ENCODE measurements at regions not wholly inside any gene's neighbourhood (a gene's known extent, or its start where the extent isn't known, plus 50 kb on each side); places are given as distances from the start of the nearest gene placed in this dataset.

GRCh38 chr15:47437491-47437890, 279.8 kb upstream of the SEMA6D start:
- DNase-seq: no peak

GRCh38 chr15:47439146-47440111, 277.9 kb upstream of the SEMA6D start:
- no peak for DNase-seq

- DNase-seq: no peak
Observed at GRCh38 chr15:47442371-47442770, 274.9 kb upstream of the SEMA6D start.

- DNase-seq: no peak
Observed at GRCh38 chr15:47443839-47444238, 273.5 kb upstream of the SEMA6D start.

- no peak for DNase-seq
Observed at GRCh38 chr15:47445723-47446392, 271.4 kb upstream of the SEMA6D start.

GRCh38 chr15:47460795-47461573, 256.3 kb upstream of the SEMA6D start:
- DNase-seq: no peak

GRCh38 chr15:47461652-47462141, 255.6 kb upstream of the SEMA6D start:
- no peak for DNase-seq

- peak; percentile 35 for DNase-seq
Observed at GRCh38 chr15:47466357-47466756, 250.9 kb upstream of the SEMA6D start.

- no peak for DNase-seq
Observed at GRCh38 chr15:47470983-47471382, 246.3 kb upstream of the SEMA6D start.

GRCh38 chr15:47473106-47473725, 244.1 kb upstream of the SEMA6D start:
- DNase-seq: no peak

GRCh38 chr15:47473832-47474231, 243.5 kb upstream of the SEMA6D start:
- DNase-seq: no peak

GRCh38 chr15:47475336-47475735, 242.0 kb upstream of the SEMA6D start:
- no peak for DNase-seq

- peak; percentile 64 for DNase-seq
Observed at GRCh38 chr15:47477341-47477740, 240.0 kb upstream of the SEMA6D start.

- no peak for DNase-seq
Observed at GRCh38 chr15:47484059-47484458, 233.2 kb upstream of the SEMA6D start.

- no peak for DNase-seq
Observed at GRCh38 chr15:47484997-47485396, 232.3 kb upstream of the SEMA6D start.

- no peak for DNase-seq
Observed at GRCh38 chr15:47485419-47485818, 231.9 kb upstream of the SEMA6D start.

- no peak for DNase-seq
Observed at GRCh38 chr15:47486040-47486439, 231.3 kb upstream of the SEMA6D start.

- DNase-seq: no peak
Observed at GRCh38 chr15:47492195-47492594, 225.1 kb upstream of the SEMA6D start.

- DNase-seq: no peak
Observed at GRCh38 chr15:47493357-47494247, 223.7 kb upstream of the SEMA6D start.

- no peak for DNase-seq
Observed at GRCh38 chr15:47496343-47497185, 220.7 kb upstream of the SEMA6D start.

- no peak for DNase-seq
Observed at GRCh38 chr15:47500842-47501241, 216.5 kb upstream of the SEMA6D start.
